GM18511 (cell line): ENCODE measurements at regions not wholly inside any gene's neighbourhood (a gene's known extent, or its start where the extent isn't known, plus 50 kb on each side); places are given as distances from the start of the nearest gene placed in this dataset.
"Not testable (repeated sequence)": the region's sequence is repeated elsewhere in the genome, so short reads cannot be mapped to it uniquely, and the experiment has no call there.

ENCODE experiments used
- ATAC-seq: cut with Tn5 transposase; IDR thresholded peaks from one replicate; pipeline ENCODE4 v1.9.1; 2021; ENCODE audit warnings: mild to moderate bottlenecking, moderate library complexity; ENCODE audit not compliant: unreplicated experiment

DNA sequence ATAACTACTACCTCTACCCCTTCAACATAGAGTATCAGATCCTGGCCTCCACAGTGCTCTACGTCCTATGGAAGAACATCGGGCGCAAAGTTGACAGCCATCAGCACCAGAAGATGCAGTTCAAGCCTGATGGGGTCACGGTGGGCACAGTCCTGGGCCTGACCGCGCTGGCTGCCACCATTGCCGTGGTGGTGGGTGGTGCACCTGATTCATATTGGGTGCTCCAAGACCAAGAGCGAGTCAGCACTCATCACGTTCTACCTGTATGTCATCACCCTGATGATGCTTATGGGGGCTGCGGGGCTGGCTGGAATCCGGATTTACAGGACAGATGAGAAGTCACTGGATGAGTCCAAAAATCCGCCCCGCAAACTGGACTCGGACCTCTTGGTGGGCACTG, 846.4 kb downstream of the RPIA start:
- not testable (repeated sequence) for ATAC-seq

DNA sequence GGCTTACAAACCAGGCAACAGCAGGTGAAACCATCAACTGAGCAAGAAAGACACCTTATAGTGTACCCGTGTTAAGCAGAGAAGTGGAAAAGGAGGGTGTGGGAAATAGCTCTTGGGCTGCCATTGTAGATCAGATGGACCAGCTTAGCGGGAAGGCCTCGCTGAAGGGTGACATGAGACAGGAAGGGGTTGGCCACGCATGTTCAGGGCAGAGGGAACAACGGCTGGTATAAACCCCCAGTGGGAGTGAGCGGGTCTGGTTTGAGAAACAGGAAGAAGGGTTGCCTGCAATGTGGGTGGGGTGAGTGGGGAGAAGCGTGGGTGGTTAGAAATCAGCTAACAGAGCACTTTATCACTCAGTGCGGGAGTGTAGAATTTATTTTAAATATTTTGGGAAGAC, 852.6 kb downstream of the RPIA start:
- ATAC-seq = not testable (repeated sequence)

- ATAC-seq = not testable (repeated sequence)
Observed at GRCh38 chr2:89579154-89579553, 887.7 kb downstream of the RPIA start.

DNA sequence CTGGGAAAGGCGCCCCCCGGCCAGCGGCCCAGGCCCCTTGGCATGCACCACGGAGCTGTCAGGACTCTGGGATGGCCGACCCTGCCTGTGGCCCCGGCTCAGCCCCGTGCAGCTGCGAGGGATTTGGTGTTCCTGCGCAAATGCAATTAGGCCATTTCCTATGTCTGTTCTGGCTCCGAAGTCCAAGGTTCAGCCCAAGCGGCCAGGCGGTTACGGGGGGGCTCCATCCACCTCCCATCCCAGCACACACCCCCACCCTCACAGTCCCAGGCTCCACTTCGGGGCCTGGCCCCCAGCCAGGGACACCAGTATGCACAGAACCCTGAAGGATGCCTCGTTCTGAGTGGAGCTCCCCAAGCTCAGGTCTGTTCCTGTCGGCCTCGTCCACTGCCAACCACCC, 891.3 kb downstream of the RPIA start:
- not testable (repeated sequence) for ATAC-seq

- ATAC-seq = not testable (repeated sequence)
Observed at GRCh38 chr2:89584046-89584445, 892.6 kb downstream of the RPIA start.

- not testable (repeated sequence) for ATAC-seq
Observed at GRCh38 chr2:89584868-89585557, 893.5 kb downstream of the RPIA start.

GRCh38 chr2:89585558-89585920, 894.1 kb downstream of the RPIA start:
- peak; percentile 100 for ATAC-seq

GRCh38 chr2:89599843-89600242, 908.4 kb downstream of the RPIA start:
- ATAC-seq = not testable (repeated sequence)

DNA sequence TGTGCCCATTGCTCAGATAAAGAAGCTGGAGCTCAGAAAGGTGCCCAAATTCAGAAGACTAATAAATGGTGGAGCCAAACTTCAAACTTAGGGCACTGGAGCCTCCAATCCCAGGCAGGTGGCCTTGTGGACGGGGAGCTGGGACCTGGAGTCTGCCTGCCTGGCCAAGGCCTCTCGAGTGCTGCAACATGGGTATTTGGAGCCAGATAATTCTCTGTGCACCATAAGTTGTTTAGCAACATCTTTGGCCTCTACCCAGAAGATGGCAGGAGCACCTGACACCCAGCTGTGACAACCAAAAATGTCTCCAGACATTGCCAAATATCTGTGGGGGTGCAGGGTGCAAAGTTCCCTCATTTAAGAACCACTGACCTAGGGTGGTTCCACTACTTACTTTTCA, 915.0 kb downstream of the RPIA start:
- not testable (repeated sequence) for ATAC-seq

DNA sequence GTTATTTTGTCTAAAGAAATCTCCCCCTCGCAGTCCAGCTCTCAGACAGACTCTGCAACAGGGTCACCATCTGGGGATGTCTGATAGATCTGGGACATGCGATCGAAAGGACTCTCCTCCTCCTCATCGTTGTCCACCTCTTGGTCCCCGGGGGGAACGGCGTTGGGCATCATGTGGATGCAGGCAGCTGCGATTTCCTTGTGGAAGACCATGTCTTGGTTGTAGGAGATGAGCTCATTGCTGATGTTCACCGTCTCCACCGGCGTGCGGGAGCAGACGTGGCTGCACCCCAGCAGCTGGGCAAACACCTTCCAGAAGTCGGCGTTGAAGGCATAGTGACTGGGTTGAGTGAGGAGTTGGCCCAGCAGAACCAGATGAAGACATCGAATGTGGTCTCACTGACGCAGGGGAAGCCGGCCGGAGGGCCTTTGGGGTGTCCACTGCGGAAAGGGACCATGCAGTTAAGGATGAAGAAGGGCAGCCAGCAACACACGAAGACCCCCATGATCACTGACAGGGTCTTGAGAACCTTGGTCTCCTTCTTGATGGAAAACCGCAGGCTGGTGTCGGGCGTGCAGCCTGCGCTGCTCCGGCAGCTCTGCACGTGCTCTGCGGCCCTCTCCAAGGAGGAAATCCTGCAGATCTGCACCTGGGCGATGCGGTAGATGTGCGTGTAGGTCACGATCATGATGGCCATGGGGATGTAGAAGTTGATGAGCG, 918.9 kb downstream of the RPIA start:
- ATAC-seq = not testable (repeated sequence)

DNA sequence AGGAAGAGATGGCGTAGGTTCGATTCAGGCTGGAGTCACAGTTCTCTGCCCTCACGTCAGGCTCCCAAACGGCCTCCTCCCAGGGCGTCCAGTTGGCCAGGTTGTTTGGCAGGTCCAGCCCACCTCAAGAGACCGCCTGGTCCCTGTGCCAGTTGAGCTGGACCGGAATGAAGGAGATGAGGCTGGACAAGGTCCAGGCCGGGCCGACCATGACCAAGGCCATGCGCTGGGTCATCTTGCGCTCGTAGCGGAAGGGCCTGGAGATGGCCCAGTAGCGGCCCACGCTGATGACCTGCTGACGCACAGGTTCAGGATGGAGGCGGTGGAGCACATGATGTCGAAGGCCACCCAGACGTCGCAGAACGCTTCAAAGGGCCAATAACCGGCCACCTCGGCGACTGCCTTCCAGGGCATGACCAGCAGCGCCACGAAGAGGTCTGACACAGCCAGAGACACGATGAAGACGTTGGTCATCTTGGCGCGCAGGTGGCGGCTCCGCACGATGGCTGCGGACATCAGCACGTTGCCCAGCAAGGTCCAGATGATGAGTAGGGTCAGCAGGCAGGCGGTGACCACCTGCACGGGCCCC, 919.5 kb downstream of the RPIA start:
- ATAC-seq = not testable (repeated sequence)

GRCh38 chr2:89611710-89612109, 920.2 kb downstream of the RPIA start:
- not testable (repeated sequence) for ATAC-seq

GRCh38 chr2:89649268-89649667, 957.8 kb downstream of the RPIA start:
- not testable (repeated sequence) for ATAC-seq

- ATAC-seq = not testable (repeated sequence)
Observed at GRCh38 chr2:89679254-89679653, 987.8 kb downstream of the RPIA start.
